GM18858 (cell line): ENCODE measurements at regions not wholly inside any gene's neighbourhood (a gene's known extent, or its start where the extent isn't known, plus 50 kb on each side); places are given as distances from the start of the nearest gene placed in this dataset.
"Not testable (repeated sequence)": the region's sequence is repeated elsewhere in the genome, so short reads cannot be mapped to it uniquely, and the experiment has no call there.

Experiments
- ATAC-seq: cut with Tn5 transposase; IDR thresholded peaks from one replicate; pipeline ENCODE4 v1.9.1; 2021; ENCODE audit not compliant: unreplicated experiment

DNA sequence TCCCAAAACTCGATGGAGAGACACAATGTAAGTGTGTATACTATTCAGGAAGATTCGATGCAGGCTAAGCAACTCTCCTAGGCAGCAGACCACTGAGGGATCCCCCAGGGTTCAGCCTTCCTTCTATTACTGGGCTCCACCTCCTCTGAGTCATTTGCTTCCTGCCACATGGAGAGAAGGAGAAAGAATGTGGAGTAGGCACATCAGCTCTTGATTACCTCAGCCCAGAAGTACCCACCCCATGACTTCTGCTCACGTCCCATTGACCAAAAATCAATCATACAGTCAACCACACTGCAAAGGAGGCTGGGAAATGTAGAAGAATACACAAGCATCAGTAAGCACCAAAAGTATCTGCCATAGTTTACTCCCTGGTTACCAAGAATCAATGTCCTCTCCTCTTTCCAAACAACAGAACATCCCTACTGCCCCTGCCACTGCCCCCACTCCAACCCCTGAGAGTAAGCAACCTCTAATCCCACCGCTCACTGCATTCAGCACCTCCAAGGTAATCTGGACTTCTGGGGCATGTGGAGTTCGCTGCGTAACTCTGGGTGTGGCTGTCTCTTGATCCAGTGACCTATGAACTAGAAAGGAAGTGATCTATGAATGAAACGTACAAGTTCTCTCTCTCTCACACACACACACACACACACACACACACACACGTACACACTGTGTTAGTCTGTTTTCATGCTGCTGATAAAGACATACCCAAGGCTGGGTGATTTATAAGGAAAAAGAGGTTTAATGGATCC is 91.2 kb upstream of the C1QTNF7 start:
- no peak for ATAC-seq

DNA sequence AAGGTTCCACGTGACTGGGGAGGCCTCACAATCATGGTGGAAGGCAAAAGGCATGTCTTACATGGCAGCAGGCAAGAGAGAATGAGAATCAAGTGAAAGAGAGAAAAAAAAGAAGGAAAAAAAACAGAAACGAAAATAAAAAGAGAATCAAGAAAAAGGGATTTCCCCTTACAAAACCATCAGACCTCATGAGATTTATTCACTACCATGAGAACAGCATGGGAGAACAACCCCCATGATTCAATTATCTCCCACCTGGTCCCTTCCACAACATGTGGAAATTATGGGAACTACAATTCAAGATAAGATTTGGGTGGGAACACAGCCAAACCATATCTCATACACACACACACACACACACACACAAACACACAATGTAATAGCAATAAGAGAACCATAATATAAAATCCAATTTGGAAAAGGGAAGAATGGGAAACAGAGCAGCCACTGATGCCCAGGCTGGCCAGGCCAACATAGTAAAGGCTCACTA is 90.6 kb upstream of the C1QTNF7 start:
- ATAC-seq: not testable (repeated sequence)

DNA sequence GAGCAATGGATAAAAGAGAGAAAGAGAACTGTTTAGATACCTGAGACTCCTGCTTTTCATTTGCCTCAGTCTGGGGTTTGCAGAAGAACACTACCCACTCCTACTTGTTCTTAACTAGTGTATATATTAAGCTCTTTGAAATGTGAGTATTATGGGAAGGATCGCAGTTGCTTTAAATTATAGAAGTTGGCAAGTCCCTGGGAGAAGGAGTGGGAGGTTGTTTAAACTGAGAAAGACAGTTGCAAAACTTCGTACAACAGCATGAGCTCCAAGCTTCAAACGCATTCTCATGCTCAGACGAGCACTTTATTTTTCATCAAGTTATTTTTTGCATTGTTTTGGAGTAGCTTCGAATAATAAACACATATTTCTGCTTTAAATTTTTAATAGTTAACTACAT is 88.1 kb upstream of the C1QTNF7 start:
- no peak for ATAC-seq

DNA sequence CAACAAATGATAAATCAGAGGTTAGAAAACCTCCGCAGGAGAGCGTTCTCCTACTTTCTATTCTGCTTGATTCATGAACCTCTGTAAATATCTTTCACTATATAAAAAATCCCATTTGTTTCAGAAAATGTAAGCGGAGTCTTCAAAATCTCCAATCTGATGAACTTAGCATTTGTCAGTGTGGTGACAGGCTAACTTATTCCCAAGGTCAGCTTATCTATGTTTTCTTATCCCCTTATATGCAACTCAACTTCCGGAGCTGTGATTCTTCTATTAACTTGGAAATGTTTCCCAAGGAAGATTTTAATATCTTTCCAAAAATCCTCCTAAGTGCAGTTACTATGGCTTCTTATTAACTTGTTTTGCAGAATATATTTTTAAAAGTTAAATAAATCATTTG is 87.5 kb upstream of the C1QTNF7 start:
- ATAC-seq: no peak

DNA sequence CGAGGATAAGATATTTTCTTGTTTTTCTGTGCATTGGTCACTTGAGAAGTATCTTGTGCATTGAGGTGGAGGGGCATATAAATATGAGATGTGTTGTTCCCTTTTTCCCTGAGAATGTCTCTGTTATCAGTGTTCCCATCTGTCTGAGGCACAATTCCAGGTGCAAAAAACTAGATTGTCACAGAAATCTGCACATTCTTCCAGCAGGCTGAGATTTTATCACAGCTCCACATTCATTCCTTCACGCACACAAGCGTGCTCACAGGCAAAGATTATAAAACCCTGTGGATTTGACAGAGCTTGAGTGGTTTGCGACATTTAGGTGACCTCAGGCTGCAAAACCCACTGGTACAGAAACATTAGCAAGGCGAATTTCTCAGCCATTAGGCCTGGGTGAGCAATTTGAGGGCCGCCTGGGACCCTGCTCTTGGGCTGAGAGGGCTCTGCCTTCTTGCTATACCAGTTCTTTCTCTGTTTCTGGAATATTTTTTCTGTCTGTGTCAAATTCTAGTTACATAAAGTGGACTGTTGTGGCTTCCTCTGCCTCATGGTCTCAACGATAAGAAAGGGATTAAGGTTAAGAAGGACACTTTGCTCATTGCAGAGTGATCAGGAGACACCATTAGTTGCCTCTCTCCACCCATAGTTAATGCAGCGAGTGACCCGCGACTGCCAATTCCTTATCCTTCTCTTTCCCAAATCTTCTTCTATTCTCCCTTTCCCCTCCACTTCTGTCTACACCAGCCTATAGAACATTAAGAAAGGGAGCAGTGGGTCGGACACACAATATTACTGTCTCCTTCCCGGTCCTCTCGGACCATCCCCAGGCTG is 86.7 kb upstream of the C1QTNF7 start:
- no peak for ATAC-seq

DNA sequence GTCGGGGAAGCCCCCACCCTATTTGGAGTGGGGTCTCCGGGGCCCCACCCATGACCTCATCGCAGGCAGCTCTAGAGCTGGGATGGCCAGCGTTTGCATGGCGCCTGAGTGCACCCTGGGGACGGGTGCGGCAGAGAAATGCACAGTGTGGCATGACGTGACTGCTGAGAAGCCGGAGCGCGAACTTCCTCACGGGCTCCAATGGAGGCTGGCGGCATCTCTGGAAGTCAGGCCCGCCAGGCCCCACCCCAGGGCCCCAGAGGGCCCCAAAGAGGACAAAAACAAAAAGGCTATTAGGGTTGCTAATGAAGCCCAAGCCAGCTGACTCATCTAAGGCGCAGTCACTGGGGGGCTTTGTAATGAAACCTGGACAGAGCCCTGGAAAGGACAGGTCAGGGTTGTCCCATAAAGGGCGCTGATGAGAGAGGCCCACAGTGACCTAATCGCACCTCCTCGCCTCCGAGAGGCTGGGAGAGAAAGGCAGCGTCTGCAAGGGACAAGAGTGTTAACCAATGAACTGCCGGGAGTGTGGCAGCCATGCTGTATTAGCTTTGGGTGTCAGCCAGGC is 86.0 kb upstream of the C1QTNF7 start:
- no peak for ATAC-seq

DNA sequence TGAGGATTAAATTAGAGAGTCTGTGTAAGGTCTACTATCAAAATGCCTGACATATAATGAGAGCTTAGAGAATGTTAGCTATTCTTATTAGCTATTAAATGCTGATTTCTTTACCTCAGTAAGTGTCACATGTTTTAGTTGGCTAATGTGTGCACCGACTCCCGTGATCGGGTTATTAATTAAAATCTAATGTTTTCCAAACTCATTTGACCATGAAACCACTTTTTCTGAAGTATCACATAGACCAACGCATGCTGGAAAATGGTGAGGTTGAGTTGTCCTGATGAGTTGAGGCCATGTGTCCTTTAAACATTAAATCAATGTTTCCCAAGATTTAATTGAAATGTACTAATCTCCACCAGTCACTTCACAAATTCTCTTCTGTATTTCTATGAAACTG is 84.8 kb upstream of the C1QTNF7 start:
- ATAC-seq: no peak

DNA sequence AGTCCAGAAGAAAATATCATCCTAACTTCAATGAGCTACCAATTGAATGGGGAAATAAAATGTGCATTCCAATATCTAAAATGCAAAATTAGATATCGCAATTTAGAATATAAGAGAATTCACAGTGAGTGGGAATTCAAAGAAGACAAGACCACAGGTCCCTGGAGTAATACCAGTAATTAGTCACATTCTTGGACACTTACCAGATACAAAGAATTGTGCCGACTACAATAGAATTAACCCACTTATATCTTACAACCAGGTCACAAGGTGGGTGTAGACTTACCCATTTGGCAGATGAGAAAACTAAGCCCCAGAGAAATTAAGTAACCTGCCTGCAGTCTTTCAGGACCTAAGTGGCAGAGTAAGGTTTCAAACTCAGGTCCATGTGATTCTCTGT is 84.3 kb upstream of the C1QTNF7 start:
- ATAC-seq: no peak

DNA sequence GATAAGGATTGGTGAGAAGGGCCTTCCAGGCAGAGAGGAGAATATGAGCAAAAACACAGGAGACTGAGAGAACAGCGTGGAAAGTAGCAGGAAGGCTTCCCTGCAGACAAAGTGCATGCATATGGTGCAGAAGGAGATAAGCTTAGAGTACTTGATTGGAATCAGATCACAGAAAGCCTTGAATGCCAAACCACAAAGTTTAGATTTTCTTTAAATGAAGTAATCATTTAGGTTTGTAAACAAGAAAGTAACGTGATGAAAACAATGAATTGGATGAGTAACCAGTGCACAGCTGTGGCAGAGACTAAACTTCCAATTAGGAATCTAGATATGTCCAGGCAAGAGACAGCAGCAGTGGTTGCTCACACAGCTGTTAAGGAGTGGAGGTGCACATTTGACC is 83.8 kb upstream of the C1QTNF7 start:
- no peak for ATAC-seq

DNA sequence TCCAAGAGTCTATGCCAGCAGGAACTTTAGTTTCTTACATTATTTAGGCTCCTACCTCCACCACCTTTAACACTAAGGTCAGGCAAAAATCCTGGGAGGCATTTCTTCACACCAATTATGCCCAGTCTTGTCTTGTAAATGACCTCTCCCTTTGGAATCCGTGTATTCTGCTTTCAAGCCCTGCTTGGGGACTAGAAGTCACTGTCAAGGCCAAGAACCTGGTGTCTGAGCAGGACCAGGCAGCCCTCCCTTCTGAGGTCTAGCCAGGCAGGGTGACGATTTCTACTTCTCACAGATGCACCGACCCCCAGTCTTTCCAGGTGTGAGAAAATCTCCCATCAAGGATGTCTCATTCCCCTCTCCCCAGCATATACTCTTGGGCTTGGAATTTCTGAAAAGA is 82.7 kb upstream of the C1QTNF7 start:
- no peak for ATAC-seq

DNA sequence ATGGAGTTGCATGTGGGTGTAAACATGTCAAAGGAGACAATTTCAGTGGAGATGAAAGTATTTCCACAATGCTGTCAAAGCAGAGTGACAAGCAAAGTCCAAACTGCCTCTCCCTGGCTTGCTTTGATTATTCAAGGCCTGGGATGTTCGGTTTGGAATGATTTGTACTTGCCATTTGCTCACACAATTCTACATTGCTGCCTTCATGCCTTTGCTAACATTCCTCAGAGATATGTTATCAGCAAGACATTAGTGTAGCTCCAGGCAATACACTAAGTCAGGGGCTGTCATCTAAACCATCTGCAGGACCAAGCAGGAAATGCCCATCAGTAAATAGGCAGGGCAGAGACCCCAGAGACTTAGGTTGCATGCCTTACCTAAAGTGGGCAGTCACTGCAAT is 79.6 kb upstream of the C1QTNF7 start:
- ATAC-seq: no peak

DNA sequence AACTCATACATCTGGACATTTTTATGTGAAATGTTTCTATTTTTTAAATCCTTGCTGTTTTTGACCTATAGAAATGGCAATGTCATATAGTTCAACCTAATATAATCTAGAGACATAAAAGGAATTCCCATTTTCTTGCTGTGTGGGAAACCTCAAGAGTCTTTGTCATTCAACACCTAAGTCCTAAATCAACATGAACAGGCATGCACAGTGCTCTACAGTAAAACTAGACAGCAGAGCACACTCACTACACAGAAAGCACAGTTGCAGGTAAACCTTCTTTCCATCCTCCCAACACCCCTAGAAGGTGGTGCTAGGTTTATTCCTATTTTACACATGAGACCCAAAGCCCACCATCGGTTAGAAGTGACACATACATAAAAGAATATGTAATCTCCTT is 79.1 kb upstream of the C1QTNF7 start:
- ATAC-seq: no peak

DNA sequence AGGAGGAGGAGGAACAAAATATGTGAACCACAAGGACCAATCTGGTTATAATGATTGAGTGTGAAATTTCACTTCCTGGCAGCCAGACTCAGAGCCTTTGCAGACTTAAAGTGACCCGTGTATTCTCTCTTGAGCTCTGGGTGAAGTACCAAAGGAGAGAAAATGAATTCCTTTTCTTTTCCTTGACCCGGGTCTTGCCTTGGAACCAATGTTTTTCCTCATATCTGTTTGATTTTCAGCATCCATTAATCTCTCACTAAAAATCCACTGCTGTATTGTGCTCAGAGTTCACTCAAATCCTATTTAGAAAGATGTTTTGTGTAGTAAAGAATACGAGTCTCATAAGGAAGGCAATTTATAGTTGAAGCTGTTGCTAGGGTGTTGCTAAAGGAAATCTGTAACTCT is 78.3 kb upstream of the C1QTNF7 start:
- no peak for ATAC-seq

DNA sequence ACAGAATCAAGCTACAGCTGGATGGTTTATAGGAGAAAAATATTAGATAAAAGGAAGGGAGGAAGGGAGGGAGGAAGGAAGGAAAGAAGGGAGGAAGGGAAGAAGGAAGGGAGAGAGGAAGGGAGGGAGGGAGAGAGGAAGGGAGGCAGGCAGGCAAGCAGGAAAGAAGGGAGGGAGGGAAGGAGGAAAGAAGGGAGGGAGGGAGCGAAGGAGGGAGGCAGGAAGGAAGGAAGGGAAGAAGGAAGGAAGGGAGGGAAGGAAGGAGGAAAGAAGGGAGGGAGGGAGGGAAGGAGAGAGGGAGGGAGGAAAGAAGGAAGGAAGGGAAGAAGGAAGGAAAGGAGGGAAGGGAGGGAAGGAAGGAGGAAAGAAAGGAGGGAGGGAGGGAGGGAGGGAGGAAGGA is 77.9 kb upstream of the C1QTNF7 start:
- no peak for ATAC-seq

DNA sequence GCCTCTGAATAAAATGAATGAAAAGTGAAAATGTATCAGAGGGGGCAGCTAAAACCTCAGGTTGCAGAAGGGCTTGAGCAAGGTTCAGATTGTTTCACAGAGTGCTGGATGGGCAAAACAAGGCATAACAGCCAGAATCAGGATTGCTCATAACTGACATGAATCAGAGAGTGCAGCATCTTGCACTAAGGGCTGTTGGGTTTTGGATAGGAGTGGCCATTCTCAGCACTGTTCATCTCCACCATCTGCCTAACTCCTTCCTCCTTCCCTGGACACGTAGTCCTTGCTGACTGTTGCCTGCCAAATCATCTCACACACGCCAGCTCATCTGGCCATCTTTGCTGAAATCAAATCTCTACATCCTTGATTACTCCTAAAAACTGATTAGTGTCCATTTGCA is 75.3 kb upstream of the C1QTNF7 start:
- no peak for ATAC-seq

DNA sequence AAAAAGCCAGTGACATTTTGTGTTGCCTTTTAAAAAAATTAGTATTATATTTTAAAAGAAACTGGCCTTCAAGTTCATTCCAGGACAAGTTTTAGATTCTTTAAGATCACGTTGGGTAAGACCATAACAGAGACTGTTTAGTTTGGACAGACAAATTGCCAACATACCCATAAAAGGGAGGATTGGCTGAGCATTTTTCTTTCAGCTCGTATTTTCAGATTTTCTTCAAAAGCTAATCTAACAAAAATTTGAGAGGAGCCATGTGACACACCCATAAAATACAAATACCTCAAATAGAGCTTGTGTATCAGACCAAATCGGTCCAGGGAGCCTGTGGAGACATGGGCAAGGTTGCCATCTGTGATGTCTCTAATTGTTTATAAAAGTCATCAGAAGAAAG is 74.6 kb upstream of the C1QTNF7 start:
- ATAC-seq: no peak

DNA sequence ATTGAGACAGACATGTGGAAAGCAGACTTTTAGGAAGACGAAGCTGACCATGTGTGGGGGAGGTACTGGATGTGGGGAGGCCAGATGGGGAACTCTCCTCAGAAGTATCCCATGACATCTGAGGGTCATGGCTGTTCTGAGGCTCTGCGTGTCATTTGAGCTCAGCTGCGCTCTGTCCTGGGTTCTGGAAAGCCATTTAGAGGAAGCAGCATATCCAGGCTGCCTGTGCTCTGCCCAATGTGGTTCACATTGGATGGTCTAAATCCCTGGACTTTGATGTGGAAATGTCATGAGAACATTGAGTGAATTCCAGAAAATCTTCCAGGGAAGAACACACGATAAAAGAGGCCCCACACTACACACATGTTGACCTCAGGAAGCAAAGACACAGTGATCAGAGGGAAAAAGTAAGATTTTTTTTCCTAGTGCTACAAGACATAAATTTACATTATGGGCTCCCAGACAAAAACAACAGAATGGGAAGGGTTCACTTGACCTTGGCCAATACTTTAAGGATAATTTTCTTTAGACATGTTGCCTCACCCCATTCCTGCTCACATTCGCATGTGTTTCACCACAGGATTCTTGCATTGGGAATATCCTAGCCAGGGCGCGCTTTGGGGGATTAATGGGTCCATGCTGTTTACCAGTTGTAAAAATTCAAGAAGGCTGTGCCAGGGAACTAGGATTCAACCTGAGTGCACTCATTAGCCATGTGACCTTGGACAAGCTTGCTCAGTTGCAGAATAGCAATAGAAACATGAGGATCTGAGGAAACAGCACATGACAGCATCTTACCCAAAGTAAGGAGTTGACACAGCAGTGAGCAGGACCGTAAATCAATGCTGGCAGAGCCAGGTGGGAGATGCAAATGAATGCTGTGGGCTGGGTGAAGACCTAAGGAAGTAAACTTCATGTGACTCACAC is 73.2 kb upstream of the C1QTNF7 start:
- ATAC-seq: no peak

DNA sequence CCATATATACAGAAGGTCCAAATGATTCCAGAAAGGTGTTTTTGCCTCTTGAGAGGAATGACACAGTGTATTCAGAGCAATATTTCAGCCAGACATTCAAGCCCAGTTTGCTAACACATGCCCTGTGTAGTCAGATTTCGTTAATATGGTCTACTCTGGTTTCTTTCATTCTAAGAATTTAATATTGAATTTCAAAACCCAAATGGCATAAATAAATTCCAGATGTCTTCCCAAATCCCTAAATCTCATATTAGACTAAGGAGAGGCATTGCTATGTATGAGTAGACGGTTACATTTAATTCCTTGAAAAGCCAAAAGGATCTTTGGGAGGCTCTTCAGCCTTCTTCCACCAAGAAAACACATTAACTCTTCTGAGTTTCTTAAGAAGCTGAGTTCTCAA is 66.3 kb upstream of the C1QTNF7 start:
- no peak for ATAC-seq

DNA sequence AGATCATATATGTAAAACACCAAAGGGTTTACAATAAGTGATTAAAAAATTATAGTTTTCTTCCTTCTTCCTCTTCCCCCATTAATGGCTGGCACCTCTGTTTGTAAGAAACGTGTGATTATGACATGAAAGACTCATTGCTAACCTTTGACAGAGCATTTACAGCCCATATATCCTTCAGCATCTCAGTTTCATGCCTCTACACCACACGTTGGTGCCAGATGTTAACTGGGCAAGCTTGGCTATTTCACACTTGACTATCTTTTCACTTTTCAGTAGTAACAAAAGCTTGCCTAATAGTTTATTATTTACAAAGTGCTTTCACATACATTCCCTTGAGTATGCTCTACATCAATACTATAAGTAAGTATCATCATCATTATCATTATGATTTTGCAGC is 65.3 kb upstream of the C1QTNF7 start:
- ATAC-seq: no peak

DNA sequence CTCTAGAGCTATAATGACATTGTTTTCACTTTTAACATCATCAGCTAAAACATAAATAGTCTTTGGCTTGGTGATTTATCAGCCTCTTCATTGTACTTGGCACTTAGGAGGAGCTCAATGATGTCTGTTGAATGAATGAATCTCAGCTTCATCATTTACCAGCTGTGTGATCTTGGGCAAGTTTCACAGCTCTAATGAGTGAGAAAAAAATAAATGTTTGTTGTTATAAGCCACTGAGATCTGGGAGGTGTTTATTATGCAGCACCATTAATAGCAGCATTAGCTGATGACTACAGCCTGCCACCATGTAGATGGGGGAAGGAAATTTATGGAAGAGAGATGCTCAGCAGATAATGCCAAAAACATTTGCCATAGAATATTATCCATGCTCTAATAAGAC is 63.6 kb upstream of the C1QTNF7 start:
- ATAC-seq: no peak

DNA sequence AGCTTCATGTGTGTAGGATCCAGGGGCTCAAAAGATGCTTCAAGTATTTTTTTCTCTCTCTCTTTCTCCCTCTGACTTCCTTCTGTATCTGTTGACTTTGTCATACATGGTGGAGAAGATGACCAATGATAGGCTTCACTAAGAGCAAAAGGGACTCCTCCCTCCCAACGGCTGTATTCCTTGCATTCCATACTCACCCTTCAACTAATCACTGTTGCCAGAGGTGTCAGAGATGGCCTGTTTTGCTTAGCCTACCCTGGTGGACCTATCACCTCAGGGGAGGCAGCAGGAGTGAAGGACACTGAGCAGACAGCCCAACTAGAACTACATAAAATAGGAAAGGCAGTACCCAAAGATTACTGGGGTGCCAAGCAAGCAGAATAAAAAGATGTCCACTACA is 62.2 kb upstream of the C1QTNF7 start:
- ATAC-seq: no peak
